GM19035 (cell line): ENCODE measurements at regions not wholly inside any gene's neighbourhood (a gene's known extent, or its start where the extent isn't known, plus 50 kb on each side); places are given as distances from the start of the nearest gene placed in this dataset.

ENCODE experiments used
- ATAC-seq: cut with Tn5 transposase; IDR thresholded peaks from one replicate; pipeline ENCODE4 v1.9.1; 2021; ENCODE audit not compliant: unreplicated experiment

DNA sequence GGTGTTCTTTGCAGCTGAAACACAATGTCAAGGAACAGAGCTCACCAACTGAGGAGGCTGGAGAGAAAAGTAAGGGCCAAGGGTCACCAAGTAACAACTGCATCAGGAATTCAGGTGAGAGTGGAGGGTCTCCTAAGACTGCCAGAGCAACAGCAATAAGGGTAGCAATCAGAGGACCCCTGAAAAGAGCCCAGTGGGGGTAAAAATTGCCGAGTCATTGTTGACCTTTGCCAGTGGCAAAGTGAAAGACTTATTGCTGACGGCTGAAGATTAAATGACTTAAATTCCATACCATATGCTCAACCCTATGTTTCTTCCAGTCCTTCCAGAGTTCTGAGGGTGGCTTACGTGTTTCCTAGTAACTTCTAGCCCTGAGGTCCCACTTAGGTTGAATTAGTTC lies 51.9 kb upstream of the ARHGAP42 start:
- no peak for ATAC-seq

DNA sequence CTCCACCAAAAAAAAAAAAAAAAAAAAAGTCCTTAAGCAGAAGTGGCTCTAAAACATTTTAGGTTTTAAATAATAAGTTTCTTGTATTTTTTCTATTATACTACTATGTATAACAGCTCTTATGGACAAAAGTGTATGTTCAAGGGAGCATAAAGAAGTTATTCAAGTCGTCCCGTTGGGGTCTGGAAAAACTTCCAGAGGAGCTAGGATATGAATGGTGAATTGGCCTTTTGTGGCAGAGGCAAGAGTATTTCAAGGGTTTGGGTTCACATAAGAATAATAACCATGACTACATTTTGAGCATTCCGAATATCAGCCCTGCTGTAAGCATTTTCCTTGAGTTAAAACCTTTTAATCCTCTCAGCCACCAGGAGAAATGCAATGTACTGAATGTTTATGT lies 50.6 kb upstream of the ARHGAP42 start:
- no peak for ATAC-seq
